Liver (tissue), 8 donors: ENCODE measurements at regions not wholly inside any gene's neighbourhood (a gene's known extent, or its start where the extent isn't known, plus 50 kb on each side); places are given as distances from the start of the nearest gene placed in this dataset.

Experiments used
- DNase-seq: peaks from one replicate; pipeline ENCODE4 v3.0.0-alpha.2; 2017; ENCODE audit warnings: low spot score
- H3K27ac ChIP-seq, 2 donors: one replicate each; pipeline ENCODE4 v1.7.0; 2013; ENCODE audit warnings: inconsistent platforms in 2 of 2, low read length in 2 of 2, control low read depth in 1 of 2, low read depth in 1 of 2, mild to moderate bottlenecking in 1 of 2
- H3K27me3 ChIP-seq, 4 donors: one replicate each; pipeline versions ENCODE4 v1.6.1 to v1.7.0; 2013; ENCODE audit warnings: low read length in 3 of 4, inconsistent platforms in 1 of 4, mild to moderate bottlenecking in 1 of 4, moderate library complexity in 1 of 4; ENCODE audit not compliant: control insufficient read depth in 4 of 4, insufficient read depth in 4 of 4
- H3K36me3 ChIP-seq, 4 donors: one replicate each; pipeline versions ENCODE4 v1.6.1 to v1.7.0; 2013; ENCODE audit warnings: low read length in 3 of 4, mild to moderate bottlenecking in 3 of 4, low read depth in 1 of 4, moderate library complexity in 1 of 4; ENCODE audit not compliant: control insufficient read depth in 4 of 4, insufficient read depth in 3 of 4
- H3K4me1 ChIP-seq, 4 donors: one replicate each; pipeline versions ENCODE4 v1.6.1 to v1.7.0; 2013; ENCODE audit warnings: low read length in 3 of 4, mild to moderate bottlenecking in 3 of 4, moderate library complexity in 1 of 4; ENCODE audit not compliant: control insufficient read depth in 4 of 4, insufficient read depth in 4 of 4
- H3K4me3 ChIP-seq, 3 donors: one replicate each; pipeline versions ENCODE4 v1.6.1 to v1.7.0; 2013; ENCODE audit warnings: low read length in 3 of 3, control low read depth in 1 of 3, low read depth in 1 of 3, mild to moderate bottlenecking in 1 of 3
- H3K9ac ChIP-seq, 2 donors: one replicate each; pipeline ENCODE4 v1.7.0; 2013; ENCODE audit warnings: low read length in 2 of 2, mild to moderate bottlenecking in 2 of 2, moderate library complexity in 2 of 2, control low read depth in 1 of 2, low read depth in 1 of 2
- H3K9me3 ChIP-seq, 4 donors: one replicate each; pipeline versions ENCODE4 v1.6.1 to v1.7.0; 2013; ENCODE audit warnings: low read length in 3 of 4; ENCODE audit not compliant: control insufficient read depth in 4 of 4
- EGR1 ChIP-seq, 2 donors: IDR thresholded peaks; 2 replicates each; pipeline ENCODE4 v1.6.1; 2016 to 2018; ENCODE audit warnings: antibody characterized with exemption in 2 of 2, low read depth in 2 of 2
- GABPA ChIP-seq, 2 donors: IDR thresholded peaks in 1 of 2; conservative IDR thresholded peaks in 1 of 2; 2 replicates each; pipeline ENCODE4 v1.6.1; 2016; ENCODE audit warnings: antibody characterized with exemption in 2 of 2, mild to moderate bottlenecking in 1 of 2, moderate library complexity in 1 of 2
- HNF4A ChIP-seq, 2 donors: conservative IDR thresholded peaks; 2 replicates each; pipeline ENCODE4 v1.6.1; 2016; ENCODE audit warnings: antibody characterized with exemption in 2 of 2, mild to moderate bottlenecking in 2 of 2
- HNF4G ChIP-seq: IDR thresholded peaks from 2 replicates; pipeline ENCODE4 v1.6.1; 2016; ENCODE audit warnings: antibody characterized with exemption
- JUND ChIP-seq, 2 donors: IDR thresholded peaks; 2 replicates each; pipeline ENCODE4 v1.6.1; 2016; ENCODE audit warnings: antibody characterized with exemption in 2 of 2
- RAD21 ChIP-seq, 2 donors: IDR thresholded peaks; 2 replicates each; pipeline ENCODE4 v1.6.1; 2016; ENCODE audit warnings: antibody characterized with exemption in 2 of 2, mild to moderate bottlenecking in 2 of 2
- RXRA ChIP-seq, 2 donors: IDR thresholded peaks; 2 replicates each; pipeline ENCODE4 v1.6.1; 2017 to 2018; ENCODE audit warnings: antibody characterized with exemption in 2 of 2, mild to moderate bottlenecking in 1 of 2
- SP1 ChIP-seq: IDR thresholded peaks from 2 replicates; pipeline ENCODE4 v1.6.1; 2018; ENCODE audit warnings: antibody characterized with exemption, mild to moderate bottlenecking
- TAF1 ChIP-seq: conservative IDR thresholded peaks from 2 replicates; pipeline ENCODE4 v1.6.1; 2016; ENCODE audit warnings: antibody characterized with exemption, mild to moderate bottlenecking
- YY1 ChIP-seq: IDR thresholded peaks from 2 replicates; pipeline ENCODE4 v1.6.1; 2016; ENCODE audit warnings: antibody characterized with exemption, mild to moderate bottlenecking
- ZBTB33 ChIP-seq: IDR thresholded peaks from 2 replicates; pipeline ENCODE4 v1.6.1; 2016; ENCODE audit warnings: antibody characterized with exemption
- WGBS: extraction: QIAGEN DNeasy Blood & Tissue Kit; methylation state at CpG from one replicate; pipeline ENCODE4 v1.1.7; 2013; 5-methylcytosine and 5-hydroxymethylcytosine counted together
- TF ChIP-seq, protein P1 (sequence below): IDR thresholded peaks from 2 replicates; pipeline ENCODE4 v1.6.1; 2016; ENCODE audit warnings: antibody characterized with exemption, mild to moderate bottlenecking
- TF ChIP-seq, protein P2 (sequence below): fragments of 150-350 bp; IDR thresholded peaks from 2 replicates; pipeline ENCODE4 v1.5.1; 2017; ENCODE audit warnings: improper control_type of control experiment, low read depth, low read length; ENCODE audit not compliant: missing input control
- TF ChIP-seq, protein P3 (sequence below): IDR thresholded peaks from 2 replicates; pipeline ENCODE4 v1.6.1; 2016; ENCODE audit warnings: antibody characterized with exemption
- donor health status: healthy.
- donor health status: healthy.
- donor health status: healthy.
- donor health status: healthy.
- donor health status: healthy.

- Histone ChIP-seq H3K36me3 (no peaks in the 10 kb centered on the region), H3K4me3 (no peak overlapping the region), H3K27ac (no peak overlapping the region), H3K9ac (no peak overlapping the region), H3K4me1 (no peaks in the 10 kb centered on the region), H3K27me3 (peaks cover 0 to 5% (median 2%) of the 10 kb centered on the region in 4 donors), H3K9me3 (peaks cover 0 to 3% (median 0%) of the 10 kb centered on the region in 4 donors)
- TF ChIP-seq HNF4A (conservative IDR thresholded peaks at IDR 0.05) (no peak), JUND (IDR thresholded peaks at IDR 0.05) (no peak), SP1 (no peak), TAF1 (no peak), HNF4G (no peak), EGR1 (IDR thresholded peaks at IDR 0.05; ENCODE audit: low read depth in 2 of 2) (no peak), YY1 (no peak), RXRA (IDR thresholded peaks at IDR 0.05) (no peak), RAD21 (IDR thresholded peaks at IDR 0.05) (no peak)
- TF ChIP-seq, protein P1, sequence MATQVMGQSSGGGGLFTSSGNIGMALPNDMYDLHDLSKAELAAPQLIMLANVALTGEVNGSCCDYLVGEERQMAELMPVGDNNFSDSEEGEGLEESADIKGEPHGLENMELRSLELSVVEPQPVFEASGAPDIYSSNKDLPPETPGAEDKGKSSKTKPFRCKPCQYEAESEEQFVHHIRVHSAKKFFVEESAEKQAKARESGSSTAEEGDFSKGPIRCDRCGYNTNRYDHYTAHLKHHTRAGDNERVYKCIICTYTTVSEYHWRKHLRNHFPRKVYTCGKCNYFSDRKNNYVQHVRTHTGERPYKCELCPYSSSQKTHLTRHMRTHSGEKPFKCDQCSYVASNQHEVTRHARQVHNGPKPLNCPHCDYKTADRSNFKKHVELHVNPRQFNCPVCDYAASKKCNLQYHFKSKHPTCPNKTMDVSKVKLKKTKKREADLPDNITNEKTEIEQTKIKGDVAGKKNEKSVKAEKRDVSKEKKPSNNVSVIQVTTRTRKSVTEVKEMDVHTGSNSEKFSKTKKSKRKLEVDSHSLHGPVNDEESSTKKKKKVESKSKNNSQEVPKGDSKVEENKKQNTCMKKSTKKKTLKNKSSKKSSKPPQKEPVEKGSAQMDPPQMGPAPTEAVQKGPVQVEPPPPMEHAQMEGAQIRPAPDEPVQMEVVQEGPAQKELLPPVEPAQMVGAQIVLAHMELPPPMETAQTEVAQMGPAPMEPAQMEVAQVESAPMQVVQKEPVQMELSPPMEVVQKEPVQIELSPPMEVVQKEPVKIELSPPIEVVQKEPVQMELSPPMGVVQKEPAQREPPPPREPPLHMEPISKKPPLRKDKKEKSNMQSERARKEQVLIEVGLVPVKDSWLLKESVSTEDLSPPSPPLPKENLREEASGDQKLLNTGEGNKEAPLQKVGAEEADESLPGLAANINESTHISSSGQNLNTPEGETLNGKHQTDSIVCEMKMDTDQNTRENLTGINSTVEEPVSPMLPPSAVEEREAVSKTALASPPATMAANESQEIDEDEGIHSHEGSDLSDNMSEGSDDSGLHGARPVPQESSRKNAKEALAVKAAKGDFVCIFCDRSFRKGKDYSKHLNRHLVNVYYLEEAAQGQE, result no peak
- TF ChIP-seq, protein P2, sequence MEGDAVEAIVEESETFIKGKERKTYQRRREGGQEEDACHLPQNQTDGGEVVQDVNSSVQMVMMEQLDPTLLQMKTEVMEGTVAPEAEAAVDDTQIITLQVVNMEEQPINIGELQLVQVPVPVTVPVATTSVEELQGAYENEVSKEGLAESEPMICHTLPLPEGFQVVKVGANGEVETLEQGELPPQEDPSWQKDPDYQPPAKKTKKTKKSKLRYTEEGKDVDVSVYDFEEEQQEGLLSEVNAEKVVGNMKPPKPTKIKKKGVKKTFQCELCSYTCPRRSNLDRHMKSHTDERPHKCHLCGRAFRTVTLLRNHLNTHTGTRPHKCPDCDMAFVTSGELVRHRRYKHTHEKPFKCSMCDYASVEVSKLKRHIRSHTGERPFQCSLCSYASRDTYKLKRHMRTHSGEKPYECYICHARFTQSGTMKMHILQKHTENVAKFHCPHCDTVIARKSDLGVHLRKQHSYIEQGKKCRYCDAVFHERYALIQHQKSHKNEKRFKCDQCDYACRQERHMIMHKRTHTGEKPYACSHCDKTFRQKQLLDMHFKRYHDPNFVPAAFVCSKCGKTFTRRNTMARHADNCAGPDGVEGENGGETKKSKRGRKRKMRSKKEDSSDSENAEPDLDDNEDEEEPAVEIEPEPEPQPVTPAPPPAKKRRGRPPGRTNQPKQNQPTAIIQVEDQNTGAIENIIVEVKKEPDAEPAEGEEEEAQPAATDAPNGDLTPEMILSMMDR, result no peak
- DNase-seq, result no peak
- WGBS, result 48% methylated on average over 5 of the region's 5 CpGs
These were observed 291.0 kb downstream of the PRDM2 start for GRCh38 chr1:13990939-13991338.

GRCh38 chr1:13992489-13993285 lies 292.7 kb downstream of the PRDM2 start:
- DNase-seq, result no peak
- no peaks in the 10 kb centered on the region for H3K4me1 ChIP-seq
- H3K27me3 ChIP-seq, result peaks cover 0 to 5% (median 2%) of the 10 kb centered on the region in 4 donors
- no peaks in the 10 kb centered on the region for H3K36me3 ChIP-seq
- H3K4me3 ChIP-seq, result no peak overlapping the region
- no peak overlapping the region for H3K9ac ChIP-seq
- no peaks in the 10 kb centered on the region for H3K9me3 ChIP-seq
- no peak overlapping the region for H3K27ac ChIP-seq
- 54% methylated on average over 5 of the region's 5 CpGs for WGBS
- TF ChIP-seq RXRA (IDR thresholded peaks at IDR 0.05) (no peak), HNF4A (conservative IDR thresholded peaks at IDR 0.05) (no peak), JUND (IDR thresholded peaks at IDR 0.05) (no peak), ZBTB33 (no peak), YY1 (no peak), HNF4G (no peak), GABPA (IDR thresholded peaks at IDR 0.05 in 1 of 2, conservative IDR thresholded peaks at IDR 0.05 in 1 of 2) (no peak), SP1 (no peak)
- TF ChIP-seq, protein P3, sequence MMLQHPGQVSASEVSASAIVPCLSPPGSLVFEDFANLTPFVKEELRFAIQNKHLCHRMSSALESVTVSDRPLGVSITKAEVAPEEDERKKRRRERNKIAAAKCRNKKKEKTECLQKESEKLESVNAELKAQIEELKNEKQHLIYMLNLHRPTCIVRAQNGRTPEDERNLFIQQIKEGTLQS, result no peak
- TF ChIP-seq, protein P1, result no peak
